GM19099 (cell line): ENCODE measurements at regions not wholly inside any gene's neighbourhood (a gene's known extent, or its start where the extent isn't known, plus 50 kb on each side); places are given as distances from the start of the nearest gene placed in this dataset.

ENCODE experiments used
- POLR2A ChIP-seq: IDR thresholded peaks from 3 replicates; pipeline ENCODE4 v1.6.1; 2011; ENCODE audit warnings: low read depth; ENCODE audit not compliant: insufficient read length; ENCODE audit errors: extremely low read depth

- no peak for TF ChIP-seq POLR2A
Measured at GRCh38 chr1:37146071-37146470, 111.8 kb upstream of the GRIK3 start.

GRCh38 chr1:37147392-37147831, 113.1 kb upstream of the GRIK3 start:
- TF ChIP-seq POLR2A, result no peak

DNA sequence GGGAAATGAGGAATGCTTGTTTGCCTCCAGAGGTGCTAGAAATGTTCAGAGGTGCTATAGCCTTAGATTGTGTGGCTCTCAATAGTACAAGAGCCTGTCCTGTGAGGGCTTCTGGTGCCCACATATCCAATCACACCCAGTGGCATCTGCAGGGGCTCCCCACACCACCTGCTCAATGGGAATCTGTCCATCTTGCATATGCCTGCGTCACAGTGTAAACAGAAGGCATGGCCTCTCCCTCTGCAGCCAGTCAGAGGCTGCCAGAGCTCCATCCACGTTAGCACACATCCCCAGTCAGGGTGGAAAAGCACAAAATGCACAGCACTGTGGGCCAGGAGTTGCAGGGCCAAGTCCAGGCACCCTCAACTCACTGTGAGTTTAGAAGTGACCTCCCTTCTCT, 113.6 kb upstream of the GRIK3 start:
- no peak for TF ChIP-seq POLR2A

DNA sequence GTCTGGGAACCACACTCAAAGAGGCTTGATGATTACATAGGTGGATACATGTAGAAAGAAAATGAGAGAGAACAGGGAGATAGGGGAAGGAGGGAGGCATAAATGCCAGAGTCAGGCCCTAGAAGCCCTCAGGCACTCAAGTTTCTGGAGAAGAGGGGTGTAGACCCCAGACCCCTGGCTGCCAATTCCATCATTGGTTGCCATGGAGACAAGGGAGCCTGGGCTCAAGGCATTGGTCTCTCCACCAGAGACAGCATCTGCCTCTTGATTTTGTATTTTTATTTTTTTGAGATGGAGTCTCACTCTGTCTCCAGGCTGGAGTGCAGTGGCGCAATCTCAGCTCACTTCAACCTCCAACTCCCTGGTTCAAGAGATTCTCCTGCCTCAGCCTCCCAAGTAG, 114.3 kb upstream of the GRIK3 start:
- TF ChIP-seq POLR2A, result no peak

DNA sequence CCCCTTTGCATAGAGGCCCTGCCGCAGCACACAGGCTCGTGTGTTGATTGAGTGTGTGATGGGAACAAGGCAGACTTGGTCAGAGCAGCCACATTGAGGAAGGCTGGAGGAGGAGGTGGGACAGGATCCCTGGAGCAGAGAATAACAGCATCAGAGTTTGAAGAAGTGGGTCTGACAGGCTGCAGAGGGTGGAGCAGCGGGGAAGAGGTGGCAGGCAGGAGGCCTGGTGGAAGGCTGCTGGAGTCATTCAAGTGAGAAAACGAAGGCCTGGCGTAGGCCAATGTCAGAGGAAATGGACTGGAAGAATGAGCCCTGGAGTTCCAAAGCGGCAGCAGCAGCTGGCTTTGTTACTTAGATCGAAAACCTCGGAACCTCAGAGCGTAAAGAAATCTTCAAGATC, 115.0 kb upstream of the GRIK3 start:
- TF ChIP-seq POLR2A, result no peak

DNA sequence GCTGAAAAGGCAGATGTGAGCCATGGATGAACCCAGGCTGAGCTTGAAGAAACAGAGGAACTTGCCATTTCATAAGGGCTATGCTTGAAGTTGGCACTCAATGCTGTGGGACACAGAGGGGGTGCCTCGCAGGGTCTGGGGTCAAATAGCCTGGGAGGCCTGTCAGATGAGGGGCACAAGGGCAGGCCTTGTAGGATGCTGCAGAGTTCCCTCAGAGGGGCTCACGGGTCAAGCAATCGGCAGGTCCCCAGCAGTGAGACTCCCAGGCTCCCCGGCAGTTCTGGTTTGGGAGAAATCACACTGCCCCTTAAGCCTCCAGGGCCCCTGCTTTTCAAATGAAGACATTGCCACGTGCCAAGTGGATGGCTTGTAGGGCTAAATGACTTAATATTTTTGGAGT, 116.7 kb upstream of the GRIK3 start:
- TF ChIP-seq POLR2A, result no peak

DNA sequence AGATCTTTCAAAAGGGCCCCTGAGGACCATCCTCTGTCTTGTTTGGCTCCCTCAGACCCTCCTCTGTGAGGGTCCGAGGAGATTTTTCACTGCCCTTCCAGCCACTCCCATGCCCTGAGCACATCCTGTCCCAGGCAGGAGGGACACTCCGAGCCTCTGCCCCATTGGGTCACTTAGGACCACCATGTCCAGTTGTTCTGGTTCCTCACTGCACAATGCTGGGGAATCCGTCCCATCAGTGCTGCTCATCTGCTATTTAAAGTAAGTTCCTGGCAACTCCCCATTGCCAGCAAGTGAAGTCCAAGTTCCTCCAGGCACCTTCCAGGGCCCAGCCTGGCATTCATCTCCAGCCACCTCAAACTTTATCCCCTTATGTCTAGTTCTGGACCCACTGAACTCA, 117.5 kb upstream of the GRIK3 start:
- TF ChIP-seq POLR2A, result no peak

GRCh38 chr1:37152491-37152890, 118.2 kb upstream of the GRIK3 start:
- no peak for TF ChIP-seq POLR2A

DNA sequence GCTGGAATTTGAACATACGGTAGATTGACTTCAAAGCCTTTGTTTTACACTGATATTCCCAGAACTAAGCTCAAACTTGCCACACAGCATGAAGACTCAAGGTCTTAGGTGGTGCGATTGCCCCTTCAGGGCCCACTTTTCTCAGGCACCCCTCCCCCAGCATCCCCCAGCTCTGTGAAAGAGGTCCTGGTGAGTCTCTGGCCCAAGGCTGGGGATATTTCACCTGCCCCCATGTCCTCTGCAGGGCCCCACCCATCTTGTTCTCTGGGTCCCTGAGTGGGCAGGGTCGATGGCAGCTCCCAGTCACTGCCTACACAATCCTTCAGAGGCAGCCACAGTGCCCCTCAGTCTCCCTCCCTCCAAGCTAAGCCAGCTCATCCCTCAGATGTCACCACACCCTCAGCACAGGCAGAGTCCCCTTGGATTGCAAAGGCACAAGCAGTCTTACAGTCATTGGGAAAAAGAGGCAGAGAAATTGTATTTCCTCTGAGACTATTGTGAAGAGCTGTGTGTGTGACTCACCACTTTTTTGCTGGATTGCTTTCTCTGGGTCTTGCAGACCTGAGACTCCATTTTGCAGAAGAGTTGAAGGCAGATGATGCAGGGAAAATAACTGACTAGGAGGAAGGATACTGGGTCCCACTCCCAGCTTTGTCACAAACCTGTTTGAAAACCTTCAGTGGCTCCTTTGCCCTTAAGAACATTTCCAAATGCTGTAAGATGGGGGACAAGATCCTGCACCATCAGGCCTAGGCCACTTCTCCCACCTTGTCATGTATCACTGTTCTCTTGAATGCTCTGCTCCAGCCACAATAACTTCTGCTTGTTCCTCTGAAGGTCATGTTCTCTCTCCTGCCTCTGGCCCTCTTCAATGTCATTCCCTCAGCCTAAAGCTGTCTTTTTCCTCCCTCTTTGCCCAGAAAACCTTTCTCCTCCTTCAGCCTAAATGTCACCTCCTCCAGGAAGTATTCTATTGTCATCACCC, 119.1 kb upstream of the GRIK3 start:
- TF ChIP-seq POLR2A, result no peak

GRCh38 chr1:37156646-37157045, 122.3 kb upstream of the GRIK3 start:
- no peak for TF ChIP-seq POLR2A

- no peak for TF ChIP-seq POLR2A
Measured at GRCh38 chr1:37157634-37158033, 123.3 kb upstream of the GRIK3 start.

GRCh38 chr1:37158113-37158749, 123.9 kb upstream of the GRIK3 start:
- TF ChIP-seq POLR2A, result no peak

GRCh38 chr1:37159102-37159501, 124.8 kb upstream of the GRIK3 start:
- no peak for TF ChIP-seq POLR2A

DNA sequence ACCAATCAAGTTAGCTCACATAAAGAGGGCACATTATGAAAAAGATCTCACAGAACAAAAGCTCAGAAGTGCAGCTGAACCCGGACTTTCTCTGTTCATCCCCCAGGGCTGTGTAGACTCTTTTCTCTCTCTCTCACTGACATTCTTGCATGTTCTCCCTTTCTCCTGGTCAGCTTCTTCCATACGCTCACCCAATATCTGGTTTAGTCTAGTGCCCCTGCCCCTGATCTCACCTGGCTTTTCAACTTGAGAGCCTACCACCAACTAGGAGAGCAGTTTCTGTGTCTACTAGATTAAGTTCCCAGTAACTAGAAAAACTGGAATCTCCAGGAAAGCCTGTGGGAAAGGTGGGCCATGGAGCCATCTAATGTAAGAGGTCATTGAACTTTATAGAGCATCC, 126.9 kb upstream of the GRIK3 start:
- no peak for TF ChIP-seq POLR2A

DNA sequence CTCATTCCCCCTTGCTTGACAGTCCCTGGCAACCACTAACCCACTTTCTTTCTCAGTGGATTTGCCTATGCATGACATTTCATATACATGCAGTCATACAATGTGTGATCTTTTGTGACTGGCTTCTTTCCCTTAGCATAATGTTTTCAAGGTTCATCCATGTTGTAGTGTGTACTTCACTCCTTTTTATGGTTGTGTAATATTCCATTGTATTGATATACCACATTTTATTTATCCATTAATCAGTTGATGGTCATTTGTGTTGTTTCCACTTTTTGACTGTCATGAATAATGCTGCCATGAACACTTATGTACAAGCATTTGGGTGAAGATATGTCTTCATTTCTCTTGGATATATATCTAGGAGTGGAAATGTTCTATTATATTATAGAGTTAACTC, 127.7 kb upstream of the GRIK3 start:
- TF ChIP-seq POLR2A, result no peak

GRCh38 chr1:37166005-37166404, 131.7 kb upstream of the GRIK3 start:
- no peak for TF ChIP-seq POLR2A

- no peak for TF ChIP-seq POLR2A
Measured at GRCh38 chr1:37167479-37167878, 133.2 kb upstream of the GRIK3 start.

- TF ChIP-seq POLR2A, result no peak
Measured at GRCh38 chr1:37169241-37169640, 134.9 kb upstream of the GRIK3 start.
